ENCODE measurements at regions not wholly inside any gene's neighbourhood (a gene's known extent, or its start where the extent isn't known, plus 50 kb on each side); places are given as distances from the start of the nearest gene placed in this dataset.

DNA sequence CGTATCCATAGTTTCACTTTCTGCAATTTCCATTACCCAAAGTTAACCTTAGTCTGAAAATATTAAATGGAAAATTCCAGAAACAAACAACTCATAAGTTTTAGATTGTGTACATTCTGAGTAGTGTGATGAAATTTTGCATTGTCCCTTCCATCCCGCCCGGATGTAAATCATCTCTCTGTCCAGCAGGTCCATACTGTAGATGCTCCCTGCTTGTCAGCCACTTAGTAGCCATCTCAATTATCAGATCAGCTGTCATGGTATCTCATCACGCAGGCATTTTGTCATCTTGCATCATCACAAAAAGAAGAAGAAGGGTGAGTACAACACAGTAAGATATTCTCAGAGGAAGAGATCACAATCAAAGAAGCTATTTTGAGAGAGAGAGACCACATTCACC lies 185.0 kb upstream of the STK17B start:
- no peak for DNase-seq (ENCODE audit: low read depth in 2 of 2)

GRCh38 chr2:196360650-196361049 lies 189.3 kb upstream of the STK17B start:
- DNase-seq (ENCODE audit: low read depth in 2 of 2) = no peak

DNA sequence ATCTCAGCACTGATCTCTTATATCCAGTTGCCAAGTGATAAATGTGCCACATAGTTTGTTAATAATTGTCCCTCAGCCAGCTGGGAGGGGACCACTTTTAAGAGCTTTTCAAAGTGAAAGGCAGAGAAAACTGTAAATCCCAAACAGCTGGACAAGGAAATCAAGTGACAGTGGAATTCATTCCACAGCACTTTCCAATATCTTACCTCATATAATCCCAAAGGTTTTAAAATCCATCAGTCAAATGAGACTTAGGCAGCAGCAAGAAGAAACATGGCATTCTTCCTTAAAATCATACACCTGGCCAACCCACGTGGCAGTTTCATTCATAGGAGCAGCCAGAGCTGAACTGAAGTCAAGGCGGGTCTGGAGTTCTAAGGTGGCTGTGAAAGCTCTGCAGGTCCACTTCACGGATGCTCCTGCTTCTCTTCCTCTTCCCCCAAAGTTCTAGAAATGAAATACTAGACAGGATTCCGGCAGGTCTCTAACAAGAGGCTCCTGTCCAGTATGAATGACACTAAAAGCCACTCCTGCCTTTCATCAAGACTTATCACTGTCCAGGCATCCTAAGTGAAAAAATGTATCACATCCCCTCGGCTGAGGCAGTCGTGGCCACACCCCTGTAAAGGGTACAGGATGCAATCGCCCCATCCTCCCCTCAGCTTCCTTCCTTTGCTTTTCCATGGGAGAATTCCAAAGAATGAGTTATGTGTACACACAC lies 190.4 kb upstream of the STK17B start:
- DNase-seq (ENCODE audit: low read depth in 2 of 2) = no peak

DNA sequence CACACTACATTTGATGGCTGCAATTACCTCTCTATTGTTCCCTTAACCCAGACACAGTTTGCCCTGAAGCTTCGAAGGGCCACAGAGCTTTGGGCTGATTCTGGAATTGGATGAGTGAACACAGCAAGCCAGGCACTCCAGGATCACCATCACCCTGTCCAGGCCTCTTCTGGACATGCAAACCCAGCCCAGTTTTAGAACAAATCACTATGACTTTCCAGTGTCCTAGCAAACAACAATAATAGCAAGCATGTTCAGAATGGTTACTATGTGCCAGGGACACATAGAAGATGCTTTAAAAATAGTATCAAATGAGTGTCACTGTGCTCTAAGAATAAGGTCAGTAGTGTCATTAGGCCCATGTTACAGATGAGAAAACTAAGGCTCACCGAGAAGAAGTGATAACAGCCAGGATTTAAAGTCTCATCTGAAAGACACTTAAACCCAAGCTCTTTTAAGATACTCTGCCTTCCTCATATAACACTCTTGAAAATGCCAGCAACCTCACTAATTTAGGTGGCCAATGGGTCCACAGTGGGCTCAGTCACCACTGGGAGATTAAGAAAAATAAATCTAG lies 191.7 kb upstream of the STK17B start:
- DNase-seq (ENCODE audit: low read depth in 2 of 2) = no peak

DNA sequence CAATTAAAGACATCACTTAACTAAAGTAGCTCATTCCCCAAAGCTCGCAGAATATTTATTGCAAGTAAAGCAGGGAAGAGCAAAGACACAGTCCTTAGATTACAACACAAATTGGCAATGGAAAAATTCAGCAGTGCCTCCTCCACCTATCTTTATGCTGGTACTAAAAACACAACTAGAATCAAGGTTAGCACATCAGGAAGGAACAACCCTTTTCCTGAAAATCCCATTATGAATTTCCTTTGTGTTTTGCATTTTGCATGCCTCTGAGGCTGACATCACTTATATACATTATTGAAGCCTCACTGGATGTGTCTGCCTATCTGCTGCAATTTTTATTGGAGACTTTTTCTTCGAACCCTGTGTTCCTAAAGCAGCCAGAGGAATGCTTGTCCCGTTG lies 193.8 kb upstream of the STK17B start:
- no peak for DNase-seq (ENCODE audit: low read depth in 2 of 2)

DNA sequence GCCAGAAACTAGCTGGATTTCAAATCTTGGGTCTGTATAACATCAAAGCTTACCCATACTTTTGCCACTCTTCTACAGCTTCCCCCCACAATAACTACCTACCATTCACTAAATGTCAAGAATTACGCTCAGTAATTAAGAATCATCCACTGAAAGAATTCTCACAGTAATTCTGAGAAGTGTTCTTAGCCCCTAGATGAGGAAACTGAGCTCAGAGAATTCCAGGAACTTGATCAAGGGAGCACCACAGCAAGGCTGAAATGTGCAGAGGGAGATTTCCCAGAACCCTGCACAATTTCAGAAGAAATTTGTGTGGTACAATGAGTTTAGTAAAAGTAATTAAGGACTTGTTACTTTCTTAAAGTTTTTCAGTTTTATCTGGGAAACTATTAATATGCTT lies 194.5 kb upstream of the STK17B start:
- no peak for DNase-seq (ENCODE audit: low read depth in 2 of 2)

GRCh38 chr2:196367633-196368032 lies 196.3 kb upstream of the STK17B start:
- no peak for DNase-seq (ENCODE audit: low read depth in 2 of 2)

- no peak for DNase-seq (ENCODE audit: low read depth in 2 of 2)
These were observed 197.3 kb upstream of the STK17B start for GRCh38 chr2:196368546-196369225.

- DNase-seq (ENCODE audit: low read depth in 2 of 2) = no peak
These were observed 198.6 kb upstream of the STK17B start for GRCh38 chr2:196369967-196370366.

GRCh38 chr2:196370381-196370780 lies 199.0 kb upstream of the STK17B start:
- DNase-seq (ENCODE audit: low read depth in 2 of 2) = no peak

GRCh38 chr2:196372276-196372809 lies 201.0 kb upstream of the STK17B start:
- no peak for DNase-seq (ENCODE audit: low read depth in 2 of 2)

DNA sequence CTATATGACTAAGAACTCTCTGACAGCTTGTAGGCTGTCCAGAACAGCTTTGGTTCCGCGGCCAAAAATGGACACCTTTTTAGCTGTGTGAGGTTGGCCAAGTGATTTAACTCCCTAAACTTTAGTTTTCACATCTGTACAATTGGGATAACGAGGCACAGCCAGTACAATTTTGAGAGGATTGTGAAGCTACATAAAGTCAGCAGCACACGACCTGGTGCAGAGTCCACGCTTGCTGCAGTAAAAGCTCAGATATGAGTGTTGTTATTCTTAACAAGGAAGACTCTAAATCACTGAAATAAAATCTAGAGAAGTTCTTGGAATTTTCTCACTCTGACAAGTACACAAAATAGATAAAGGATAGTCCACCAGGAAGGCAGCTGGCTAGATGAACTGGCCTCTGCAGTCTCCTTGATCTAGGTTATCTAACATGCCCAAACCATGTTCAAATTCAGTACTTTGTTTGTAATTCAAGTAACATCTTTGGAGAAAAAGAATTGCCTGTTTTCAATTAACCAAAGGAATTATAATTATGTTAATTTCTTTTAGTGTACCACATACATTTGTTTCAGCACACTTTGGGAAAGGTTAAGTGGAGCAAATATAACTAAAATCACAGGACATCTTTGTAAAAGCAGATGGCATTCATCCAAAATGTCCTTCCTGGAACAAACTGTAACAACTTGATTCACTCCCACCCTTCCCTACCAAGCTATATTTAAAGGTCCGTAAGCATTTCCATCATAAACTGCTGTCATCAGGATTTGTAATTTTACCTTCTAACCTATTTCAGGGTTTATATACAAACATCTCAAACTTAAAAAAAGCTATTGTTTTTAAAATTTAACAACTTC lies 201.7 kb upstream of the STK17B start:
- no peak for DNase-seq (ENCODE audit: low read depth in 2 of 2)

DNA sequence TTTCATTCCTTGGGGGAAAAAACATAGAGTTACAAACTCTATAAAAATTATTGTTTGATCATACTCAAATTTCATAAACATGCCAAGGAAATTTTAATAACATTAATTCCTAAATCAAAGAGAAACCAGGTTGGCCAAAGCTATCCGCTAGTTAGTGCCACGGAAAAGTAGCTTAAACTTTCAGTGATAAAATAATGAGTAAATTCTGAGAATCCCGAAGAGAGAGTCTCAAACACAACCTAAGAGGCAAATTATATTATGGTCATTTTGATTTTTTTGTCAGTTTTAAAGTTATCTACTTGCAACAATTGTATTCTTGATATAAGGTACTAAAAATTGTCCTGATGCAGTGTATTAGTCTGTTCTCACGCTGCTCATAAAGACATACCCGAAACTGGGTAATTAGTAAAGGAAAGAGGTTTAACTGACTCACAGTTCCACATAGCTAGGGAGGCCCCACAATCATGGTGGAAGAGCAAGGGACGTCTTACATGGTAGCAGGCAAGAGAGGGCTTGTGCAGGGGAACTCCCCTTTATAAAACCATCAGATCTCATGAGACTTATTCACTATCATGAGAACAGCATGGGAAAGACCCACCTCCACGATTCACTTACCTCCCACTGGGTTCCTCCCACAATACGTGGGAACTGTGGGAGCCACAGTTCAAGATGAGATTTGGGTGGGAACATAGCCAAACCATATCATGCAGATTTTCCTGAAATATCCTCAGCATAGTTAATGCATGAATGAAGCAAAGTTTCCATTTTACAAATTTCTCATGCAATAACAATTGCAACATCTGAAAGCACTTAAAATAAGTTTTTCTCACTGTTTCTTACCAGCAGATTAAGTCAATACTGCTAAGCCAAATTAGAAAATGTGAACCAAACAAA lies 205.9 kb upstream of the STK17B start:
- peak; percentile 33 to 40 for DNase-seq (ENCODE audit: low read depth in 2 of 2)

- DNase-seq (ENCODE audit: low read depth in 2 of 2) = no peak
These were observed 208.2 kb upstream of the STK17B start for GRCh38 chr2:196379600-196379999.

DNA sequence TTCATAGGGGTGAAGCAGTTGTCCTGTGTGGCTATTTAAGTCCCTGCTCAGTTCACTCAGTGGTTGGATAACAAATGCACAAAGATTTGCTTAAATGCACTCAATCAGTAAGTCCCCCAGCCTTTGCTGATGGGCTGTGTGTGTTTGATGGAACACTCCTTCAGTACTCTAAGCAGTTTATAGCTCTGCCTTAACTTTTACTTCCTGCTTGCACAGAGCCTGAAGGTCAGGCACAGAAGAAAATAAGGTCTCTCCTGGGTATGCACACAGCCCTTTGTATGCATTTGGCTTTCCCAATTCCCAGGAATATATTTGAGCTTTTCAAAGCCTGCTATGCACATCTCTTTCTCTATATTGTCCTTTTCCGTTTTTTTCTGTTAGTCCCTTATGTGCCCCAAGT lies 208.7 kb upstream of the STK17B start:
- DNase-seq (ENCODE audit: low read depth in 2 of 2) = no peak

- DNase-seq (ENCODE audit: low read depth in 2 of 2) = no peak
These were observed 209.2 kb upstream of the STK17B start for GRCh38 chr2:196380575-196380974.

GRCh38 chr2:196381464-196381863 lies 210.1 kb upstream of the STK17B start:
- no peak for DNase-seq (ENCODE audit: low read depth in 2 of 2)

GRCh38 chr2:196383799-196384198 lies 212.4 kb upstream of the STK17B start:
- no peak for DNase-seq (ENCODE audit: low read depth in 2 of 2)

- no peak for DNase-seq (ENCODE audit: low read depth in 2 of 2)
These were observed 213.4 kb upstream of the STK17B start for GRCh38 chr2:196384729-196385128.

- no peak for DNase-seq (ENCODE audit: low read depth in 2 of 2)
These were observed 218.3 kb upstream of the STK17B start for GRCh38 chr2:196389670-196390069.
